DOHH2 (cell line): ENCODE measurements at regions not wholly inside any gene's neighbourhood (a gene's known extent, or its start where the extent isn't known, plus 50 kb on each side); places are given as distances from the start of the nearest gene placed in this dataset.

Experiments
- H3F3A ChIP-seq: fragments of 200-600 bp; sonication (generic), shearing (Covaris generic); 2 replicates; pipeline ENCODE4 v1.6.0; 2016; ENCODE audit warnings: antibody characterized with exemption, mild to moderate bottlenecking; ENCODE audit not compliant: control insufficient read depth, insufficient read depth
- H3K27ac ChIP-seq: fragments of 200-600 bp; sonication (generic); 2 replicates; pipeline ENCODE4 v1.5.1; 2014; ENCODE audit warnings: low read depth, mild to moderate bottlenecking, low read length, moderate library complexity
- H3K27me3 ChIP-seq: fragments of 200-600 bp; sonication (generic); 2 replicates; pipeline ENCODE4 v1.6.1; 2014; ENCODE audit warnings: mild to moderate bottlenecking, low read length, mixed read lengths; ENCODE audit not compliant: control insufficient read depth
- H3K36me3 ChIP-seq: fragments of 200-600 bp; sonication (generic); 2 replicates; pipeline ENCODE4 v1.6.1; 2014; ENCODE audit warnings: mild to moderate bottlenecking, low read length, moderate library complexity, mixed read lengths; ENCODE audit not compliant: control insufficient read depth
- H3K4me1 ChIP-seq: fragments of 200-600 bp; sonication (generic); 2 replicates; pipeline ENCODE4 v1.6.1; 2014; ENCODE audit warnings: mild to moderate bottlenecking, low read length, mixed read lengths; ENCODE audit not compliant: control insufficient read depth
- H3K4me2 ChIP-seq: fragments of 200-600 bp; sonication (generic); 2 replicates; pipeline ENCODE4 v1.6.0; 2014; ENCODE audit warnings: mild to moderate bottlenecking, low read length, moderate library complexity
- H3K4me3 ChIP-seq: fragments of 200-600 bp; sonication (generic); 2 replicates; pipeline ENCODE4 v1.5.1; 2014; ENCODE audit warnings: mild to moderate bottlenecking, low read length, mixed read lengths
- H3K79me2 ChIP-seq: fragments of 200-600 bp; sonication (generic); 2 replicates; pipeline ENCODE4 v1.6.1; 2014; ENCODE audit warnings: mild to moderate bottlenecking, low read length, mixed read lengths; ENCODE audit not compliant: control insufficient read depth
- H3K9me2 ChIP-seq: fragments of 200-600 bp; sonication (generic); replicated peaks from 2 replicates; pipeline ENCODE4 v1.6.1; 2014; ENCODE audit warnings: mild to moderate bottlenecking, low read length, mixed read lengths; ENCODE audit not compliant: control insufficient read depth
- H3K9me3 ChIP-seq: fragments of 200-600 bp; sonication (generic); 2 replicates; pipeline ENCODE4 v1.6.1; 2014; ENCODE audit warnings: antibody characterized with exemption, low read length, mixed read lengths; ENCODE audit not compliant: control insufficient read depth, insufficient read depth
- H4K20me1 ChIP-seq: fragments of 200-600 bp; sonication (generic); 2 replicates; pipeline ENCODE4 v1.6.0; 2014; ENCODE audit warnings: low read depth, mild to moderate bottlenecking, antibody characterized with exemption, low read length, moderate library complexity; ENCODE audit not compliant: control insufficient read depth, insufficient read depth
- CTCF ChIP-seq: fragments of 200-600 bp; sonication (generic); IDR thresholded peaks from one replicate; pipeline ENCODE4 v1.5.1; 2014; ENCODE audit warnings: antibody characterized with exemption, mild to moderate bottlenecking, low read depth, low read length; ENCODE audit not compliant: poor library complexity, severe bottlenecking
- EZH2phosphoT487 ChIP-seq: fragments of 200-600 bp; sonication (generic); IDR thresholded peaks from 2 replicates; pipeline ENCODE4 v1.6.1; 2017; ENCODE audit warnings: borderline replicate concordance, mild to moderate bottlenecking, antibody characterized with exemption, low read length, moderate library complexity, mixed read lengths

GRCh38 chr9:7656636-7657035, 142.9 kb downstream of the DMAC1 start:
- no peaks in the 10 kb centered on the region for H3K4me1 ChIP-seq
- H3K36me3 ChIP-seq = no peaks in the 10 kb centered on the region
- H4K20me1 ChIP-seq = no peaks in the 10 kb centered on the region
- no peak overlapping the region for H3K27ac ChIP-seq
- no peaks in the 10 kb centered on the region for H3K27me3 ChIP-seq
- H3K9me3 ChIP-seq = no peaks in the 10 kb centered on the region
- H3K4me3 ChIP-seq = no peak overlapping the region
- H3K4me2 ChIP-seq = no peak overlapping the region
- H3K79me2 ChIP-seq = no peaks in the 10 kb centered on the region
- H3F3A ChIP-seq = no peaks in the 10 kb centered on the region
- H3K9me2 ChIP-seq = no peaks in the 10 kb centered on the region
- TF ChIP-seq CTCF (no peak), EZH2phosphoT487 (no peak)

- Histone ChIP-seq H3K27ac (no peak overlapping the region), H3K4me3 (no peak overlapping the region), H3K79me2 (no peaks in the 10 kb centered on the region), H3K36me3 (no peaks in the 10 kb centered on the region), H3K9me3 (no peaks in the 10 kb centered on the region), H3K4me2 (no peak overlapping the region), H3F3A (no peaks in the 10 kb centered on the region), H4K20me1 (no peaks in the 10 kb centered on the region), H3K9me2 (no peaks in the 10 kb centered on the region), H3K27me3 (no peaks in the 10 kb centered on the region), H3K4me1 (no peaks in the 10 kb centered on the region)
- no peak for TF ChIP-seq EZH2phosphoT487
- TF ChIP-seq CTCF = no peak
Observed at GRCh38 chr9:7653262-7653661, 146.3 kb downstream of the DMAC1 start.

GRCh38 chr9:7640231-7640630, 159.3 kb downstream of the DMAC1 start:
- TF ChIP-seq CTCF (no peak), EZH2phosphoT487 (no peak)
- H3K9me2 ChIP-seq = no peaks in the 10 kb centered on the region
- H3K9me3 ChIP-seq = no peaks in the 10 kb centered on the region
- H3K27ac ChIP-seq = no peak overlapping the region
- no peak overlapping the region for H3K4me2 ChIP-seq
- H3K36me3 ChIP-seq = no peaks in the 10 kb centered on the region
- no peaks in the 10 kb centered on the region for H3K79me2 ChIP-seq
- no peaks in the 10 kb centered on the region for H3K27me3 ChIP-seq
- H3K4me3 ChIP-seq = no peak overlapping the region
- no peaks in the 10 kb centered on the region for H3K4me1 ChIP-seq
- no peaks in the 10 kb centered on the region for H3F3A ChIP-seq
- no peaks in the 10 kb centered on the region for H4K20me1 ChIP-seq

- Histone ChIP-seq H3F3A (no peaks in the 10 kb centered on the region), H3K4me2 (no peak overlapping the region), H3K4me3 (no peak overlapping the region), H4K20me1 (no peaks in the 10 kb centered on the region), H3K9me3 (no peaks in the 10 kb centered on the region), H3K27ac (no peak overlapping the region), H3K27me3 (no peaks in the 10 kb centered on the region), H3K79me2 (no peaks in the 10 kb centered on the region), H3K4me1 (no peaks in the 10 kb centered on the region), H3K36me3 (no peaks in the 10 kb centered on the region), H3K9me2 (no peaks in the 10 kb centered on the region)
- TF ChIP-seq EZH2phosphoT487 = no peak
- no peak for TF ChIP-seq CTCF
Observed at GRCh38 chr9:7639471-7639870, 160.1 kb downstream of the DMAC1 start.
